ENCODE measurements at regions not wholly inside any gene's neighbourhood (a gene's known extent, or its start where the extent isn't known, plus 50 kb on each side); places are given as distances from the start of the nearest gene placed in this dataset.

DNA sequence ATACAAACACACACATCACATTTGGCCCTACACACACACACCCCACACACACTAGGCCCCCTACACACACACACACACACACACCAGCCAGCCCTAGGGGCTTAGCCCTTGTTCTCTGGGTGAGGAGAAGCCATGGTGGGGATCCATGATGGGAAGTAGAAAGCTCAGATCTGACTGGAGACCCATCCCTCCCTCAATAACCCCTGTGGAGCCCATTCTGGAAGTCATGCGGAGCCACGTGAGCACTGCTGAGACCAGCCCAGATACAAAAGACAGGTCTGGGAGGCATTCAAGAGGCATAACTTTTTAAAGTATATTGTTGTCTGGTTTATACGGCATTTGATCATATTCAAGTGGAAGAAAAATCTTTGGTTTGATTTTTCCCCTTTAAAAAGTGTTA lies 448.5 kb downstream of the SOX6 start:
- Histone ChIP-seq H3K4me1 (ENCODE audit: control insufficient read depth in 2 of 3, insufficient read depth in 2 of 3, low read depth in 1 of 3, low read length in 3 of 3) (no peaks in the 10 kb centered on the region), H3K9me3 (ENCODE audit: control insufficient read depth in 2 of 3, insufficient read depth in 1 of 3, low read length in 3 of 3) (no peaks in the 10 kb centered on the region), H3K27ac (ENCODE audit: low read depth in 2 of 2, low read length in 2 of 2) (no peak overlapping the region), H3K27me3 (ENCODE audit: control insufficient read depth, insufficient read depth, low read length) (no peaks in the 10 kb centered on the region), H3K9ac (ENCODE audit: low read length in 3 of 3) (no peak overlapping the region), H3K36me3 (ENCODE audit: control insufficient read depth in 2 of 3, insufficient read depth in 3 of 3, low read length in 3 of 3) (no peaks in the 10 kb centered on the region), H3K4me3 (ENCODE audit: low read length in 3 of 3) (no peak overlapping the region)
- FAIRE-seq (no peak), DNase-seq (no peak)
- intact Hi-C loops (cut with DNase I) = no loop called here
- TF ChIP-seq, protein P1, sequence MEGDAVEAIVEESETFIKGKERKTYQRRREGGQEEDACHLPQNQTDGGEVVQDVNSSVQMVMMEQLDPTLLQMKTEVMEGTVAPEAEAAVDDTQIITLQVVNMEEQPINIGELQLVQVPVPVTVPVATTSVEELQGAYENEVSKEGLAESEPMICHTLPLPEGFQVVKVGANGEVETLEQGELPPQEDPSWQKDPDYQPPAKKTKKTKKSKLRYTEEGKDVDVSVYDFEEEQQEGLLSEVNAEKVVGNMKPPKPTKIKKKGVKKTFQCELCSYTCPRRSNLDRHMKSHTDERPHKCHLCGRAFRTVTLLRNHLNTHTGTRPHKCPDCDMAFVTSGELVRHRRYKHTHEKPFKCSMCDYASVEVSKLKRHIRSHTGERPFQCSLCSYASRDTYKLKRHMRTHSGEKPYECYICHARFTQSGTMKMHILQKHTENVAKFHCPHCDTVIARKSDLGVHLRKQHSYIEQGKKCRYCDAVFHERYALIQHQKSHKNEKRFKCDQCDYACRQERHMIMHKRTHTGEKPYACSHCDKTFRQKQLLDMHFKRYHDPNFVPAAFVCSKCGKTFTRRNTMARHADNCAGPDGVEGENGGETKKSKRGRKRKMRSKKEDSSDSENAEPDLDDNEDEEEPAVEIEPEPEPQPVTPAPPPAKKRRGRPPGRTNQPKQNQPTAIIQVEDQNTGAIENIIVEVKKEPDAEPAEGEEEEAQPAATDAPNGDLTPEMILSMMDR (IDR thresholded peaks at IDR 0.05; ENCODE audit: borderline replicate concordance, extremely low read depth, insufficient read depth) = no peak

- Histone ChIP-seq H3K9ac (ENCODE audit: low read length in 3 of 3) (no peak overlapping the region), H3K4me3 (ENCODE audit: low read length in 3 of 3) (no peak overlapping the region), H3K27me3 (ENCODE audit: control insufficient read depth, insufficient read depth, low read length) (no peaks in the 10 kb centered on the region), H3K9me3 (ENCODE audit: control insufficient read depth in 2 of 3, insufficient read depth in 1 of 3, low read length in 3 of 3) (no peaks in the 10 kb centered on the region), H3K4me1 (ENCODE audit: control insufficient read depth in 2 of 3, insufficient read depth in 2 of 3, low read depth in 1 of 3, low read length in 3 of 3) (no peaks in the 10 kb centered on the region), H3K27ac (ENCODE audit: low read depth in 2 of 2, low read length in 2 of 2) (no peak overlapping the region), H3K36me3 (ENCODE audit: control insufficient read depth in 2 of 3, insufficient read depth in 3 of 3, low read length in 3 of 3) (no peaks in the 10 kb centered on the region)
- no peak for FAIRE-seq
- TF ChIP-seq, protein P1 (IDR thresholded peaks at IDR 0.05; ENCODE audit: borderline replicate concordance, extremely low read depth, insufficient read depth) = no peak
- intact Hi-C loops (cut with DNase I) = no loop called here
- peak in 1 of 5 donors; percentile 30 for DNase-seq
These were observed 446.3 kb downstream of the SOX6 start for GRCh38 chr11:15909937-15910598.

- Histone ChIP-seq H3K36me3 (ENCODE audit: control insufficient read depth in 2 of 3, insufficient read depth in 3 of 3, low read length in 3 of 3) (no peaks in the 10 kb centered on the region), H3K9ac (ENCODE audit: low read length in 3 of 3) (no peak overlapping the region), H3K27ac (ENCODE audit: low read depth in 2 of 2, low read length in 2 of 2) (no peak overlapping the region), H3K4me1 (ENCODE audit: control insufficient read depth in 2 of 3, insufficient read depth in 2 of 3, low read depth in 1 of 3, low read length in 3 of 3) (no peaks in the 10 kb centered on the region), H3K9me3 (ENCODE audit: control insufficient read depth in 2 of 3, insufficient read depth in 1 of 3, low read length in 3 of 3) (no peaks in the 10 kb centered on the region), H3K4me3 (ENCODE audit: low read length in 3 of 3) (no peak overlapping the region), H3K27me3 (ENCODE audit: control insufficient read depth, insufficient read depth, low read length) (no peaks in the 10 kb centered on the region)
- DNase-seq (peak in 2 of 5 donors; percentile 20 to 41), FAIRE-seq (no peak)
- TF ChIP-seq, protein P1 (IDR thresholded peaks at IDR 0.05; ENCODE audit: borderline replicate concordance, extremely low read depth, insufficient read depth) = no peak
- intact Hi-C loops (cut with DNase I) = no loop called here
These were observed 445.6 kb downstream of the SOX6 start for GRCh38 chr11:15910761-15911160.
